ENCODE measurements at regions not wholly inside any gene's neighbourhood (a gene's known extent, or its start where the extent isn't known, plus 50 kb on each side); places are given as distances from the start of the nearest gene placed in this dataset.

DNA sequence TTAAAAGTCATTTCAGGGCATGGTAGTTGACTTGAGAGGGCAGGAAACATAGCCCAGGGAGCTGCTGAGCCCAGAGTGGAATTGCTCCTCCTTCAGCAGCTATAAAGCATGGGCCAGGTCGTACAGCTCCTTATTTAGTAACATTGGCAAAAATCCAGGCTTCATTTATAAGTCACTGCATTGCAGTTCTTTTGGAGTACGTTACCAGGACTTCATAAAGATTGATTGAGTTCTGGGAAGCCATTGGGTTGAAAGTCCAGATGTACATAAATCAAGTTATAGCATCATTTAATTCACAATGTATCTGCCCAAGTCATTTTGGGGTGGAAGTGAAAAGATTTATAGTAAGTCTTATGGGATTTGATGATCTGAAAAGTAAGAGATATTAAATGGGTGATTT is 53.0 kb upstream of the ANKEF1 start:
- H3K27ac ChIP-seq = no peak overlapping the region
- TF ChIP-seq, protein P1, sequence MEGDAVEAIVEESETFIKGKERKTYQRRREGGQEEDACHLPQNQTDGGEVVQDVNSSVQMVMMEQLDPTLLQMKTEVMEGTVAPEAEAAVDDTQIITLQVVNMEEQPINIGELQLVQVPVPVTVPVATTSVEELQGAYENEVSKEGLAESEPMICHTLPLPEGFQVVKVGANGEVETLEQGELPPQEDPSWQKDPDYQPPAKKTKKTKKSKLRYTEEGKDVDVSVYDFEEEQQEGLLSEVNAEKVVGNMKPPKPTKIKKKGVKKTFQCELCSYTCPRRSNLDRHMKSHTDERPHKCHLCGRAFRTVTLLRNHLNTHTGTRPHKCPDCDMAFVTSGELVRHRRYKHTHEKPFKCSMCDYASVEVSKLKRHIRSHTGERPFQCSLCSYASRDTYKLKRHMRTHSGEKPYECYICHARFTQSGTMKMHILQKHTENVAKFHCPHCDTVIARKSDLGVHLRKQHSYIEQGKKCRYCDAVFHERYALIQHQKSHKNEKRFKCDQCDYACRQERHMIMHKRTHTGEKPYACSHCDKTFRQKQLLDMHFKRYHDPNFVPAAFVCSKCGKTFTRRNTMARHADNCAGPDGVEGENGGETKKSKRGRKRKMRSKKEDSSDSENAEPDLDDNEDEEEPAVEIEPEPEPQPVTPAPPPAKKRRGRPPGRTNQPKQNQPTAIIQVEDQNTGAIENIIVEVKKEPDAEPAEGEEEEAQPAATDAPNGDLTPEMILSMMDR (conservative IDR thresholded peaks at IDR 0.05) = no peak
- no peak for TF ChIP-seq ZFX (IDR thresholded peaks at IDR 0.05)

DNA sequence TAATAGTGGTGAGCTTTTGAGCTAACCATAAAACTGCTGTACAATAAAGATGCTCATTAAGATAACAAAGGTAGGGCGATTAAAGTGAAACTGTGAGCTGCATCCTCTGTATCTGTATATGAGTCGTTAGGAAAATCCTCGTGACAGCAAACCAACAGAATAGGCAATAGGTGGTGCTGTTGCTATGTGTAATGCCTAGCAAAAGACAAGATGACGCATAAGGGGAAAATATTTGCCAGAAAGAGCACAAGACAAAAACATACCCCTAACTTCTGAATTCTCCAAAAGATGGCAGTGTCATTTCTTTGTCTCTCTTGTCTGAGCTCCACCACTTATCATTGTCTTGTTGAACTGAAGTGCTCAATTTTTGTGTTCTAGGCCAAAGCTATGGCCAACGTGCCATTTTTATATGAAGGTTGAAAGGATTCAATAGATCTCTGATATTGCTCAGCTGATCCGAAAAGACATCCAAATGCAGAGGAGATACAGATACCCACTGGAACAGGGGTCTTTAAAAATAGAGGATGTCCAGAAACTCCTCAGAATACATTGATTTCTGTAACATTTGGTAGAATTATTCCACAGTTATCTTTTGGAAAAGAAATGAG is 56.3 kb upstream of the ANKEF1 start:
- no peak overlapping the region for H3K27ac ChIP-seq
- no peak for TF ChIP-seq ZFX (IDR thresholded peaks at IDR 0.05)
- TF ChIP-seq, protein P1 (conservative IDR thresholded peaks at IDR 0.05) = peak; percentile 82

DNA sequence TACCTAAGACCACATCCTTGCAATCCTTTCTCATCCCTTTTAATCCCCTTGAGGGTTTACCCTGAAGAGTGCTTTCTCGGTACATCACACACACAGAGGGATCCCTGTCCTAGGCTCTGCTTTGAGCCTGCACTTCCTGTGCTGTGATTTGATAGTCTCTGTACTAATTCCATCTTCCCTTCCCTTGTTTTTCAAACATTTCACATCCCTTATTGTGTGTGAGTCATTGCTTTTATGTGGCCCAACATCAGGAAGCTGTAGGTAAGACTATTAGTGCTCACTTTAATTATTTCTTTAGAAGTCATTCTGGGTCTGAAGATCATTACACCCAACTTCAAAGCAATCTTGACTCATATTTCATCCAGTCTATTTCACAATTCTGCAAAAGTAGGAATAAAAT is 57.2 kb upstream of the ANKEF1 start:
- H3K27ac ChIP-seq = no peak overlapping the region
- TF ChIP-seq ZFX (IDR thresholded peaks at IDR 0.05) = no peak
- TF ChIP-seq, protein P1 (conservative IDR thresholded peaks at IDR 0.05) = no peak

DNA sequence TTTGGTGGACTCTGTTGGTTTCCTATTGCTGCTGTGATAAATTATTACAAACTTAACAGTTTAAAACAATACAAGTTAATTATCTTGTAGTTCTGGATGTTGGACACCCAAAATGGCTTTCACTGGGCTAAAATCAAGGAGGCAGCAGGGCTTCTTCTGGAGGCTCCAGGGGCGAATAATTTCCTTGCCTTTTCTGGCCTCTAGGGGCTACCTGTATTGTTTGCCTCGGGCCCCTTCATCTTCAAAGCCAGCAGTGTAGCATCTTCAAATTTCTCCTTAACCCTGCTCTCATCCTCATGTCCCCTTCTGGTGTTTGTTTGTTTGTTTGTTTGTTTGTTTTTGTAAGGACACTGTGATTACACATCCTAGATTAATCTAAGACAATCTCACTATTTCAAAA is 60.5 kb upstream of the ANKEF1 start:
- no peak overlapping the region for H3K27ac ChIP-seq
- no peak for TF ChIP-seq ZFX (IDR thresholded peaks at IDR 0.05)
- TF ChIP-seq, protein P1 (conservative IDR thresholded peaks at IDR 0.05) = peak; percentile 24; the same call in 1 of the 2 replicates

DNA sequence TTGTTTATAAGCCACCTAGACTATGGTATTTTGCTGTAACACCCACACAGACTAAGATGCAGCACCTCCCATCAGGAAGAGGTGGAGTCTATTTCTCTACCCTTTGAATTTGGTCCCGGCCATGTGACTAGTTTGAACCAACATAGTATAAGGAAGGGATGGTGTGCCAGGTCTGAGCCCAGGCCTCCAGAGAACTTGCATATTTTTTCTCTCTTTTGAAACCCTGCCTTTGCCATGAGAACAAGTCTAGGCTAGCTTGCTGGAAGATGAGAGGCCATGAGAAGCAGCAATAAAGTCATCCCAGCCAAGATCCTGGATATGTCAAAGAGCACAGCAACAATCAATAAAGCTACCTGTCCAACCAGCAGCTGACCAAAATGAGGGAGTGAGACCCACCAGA is 63.0 kb upstream of the ANKEF1 start:
- no peak overlapping the region for H3K27ac ChIP-seq
- TF ChIP-seq, protein P1 (conservative IDR thresholded peaks at IDR 0.05) = no peak
- TF ChIP-seq ZFX (IDR thresholded peaks at IDR 0.05) = no peak

DNA sequence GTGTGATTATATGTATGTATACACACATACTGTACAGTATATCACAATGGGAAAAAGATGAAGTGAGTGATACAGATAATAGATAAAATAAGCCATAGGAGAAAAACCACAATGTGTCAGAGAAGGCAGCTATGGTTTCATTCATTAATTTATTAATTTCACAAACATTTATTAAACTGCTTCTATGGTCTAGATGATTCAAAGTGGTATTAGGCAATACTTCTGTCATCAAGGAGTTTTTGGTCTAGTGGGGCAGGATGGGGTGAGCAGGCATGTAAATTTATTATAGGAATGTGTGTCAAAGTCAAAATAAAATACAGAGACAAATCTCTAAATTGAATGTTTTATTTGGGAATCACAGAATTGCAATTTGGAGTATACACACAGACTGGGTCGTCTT is 65.2 kb upstream of the ANKEF1 start:
- TF ChIP-seq, protein P1 (conservative IDR thresholded peaks at IDR 0.05) = no peak
- TF ChIP-seq ZFX (IDR thresholded peaks at IDR 0.05) = no peak
- H3K27ac ChIP-seq = no peak overlapping the region

DNA sequence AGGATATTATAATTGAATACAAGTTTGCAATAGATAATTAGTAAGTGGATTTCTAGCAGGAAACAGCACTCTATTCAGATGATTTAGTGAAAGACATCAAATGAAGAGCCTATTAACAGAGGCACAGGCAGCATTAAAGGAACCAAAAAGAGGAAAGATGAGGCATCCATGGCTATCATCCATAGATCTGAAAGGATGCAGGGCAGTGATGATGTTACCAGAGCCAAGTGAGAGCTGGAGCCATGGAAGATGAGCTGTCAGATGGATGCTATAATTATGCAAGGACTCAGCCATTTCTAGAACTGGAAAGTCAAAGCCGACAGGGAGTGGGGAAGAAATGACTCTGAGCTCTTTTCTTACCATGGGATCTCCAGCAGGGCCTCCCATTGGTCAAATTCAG is 66.8 kb upstream of the ANKEF1 start:
- no peak overlapping the region for H3K27ac ChIP-seq
- TF ChIP-seq, protein P1 (conservative IDR thresholded peaks at IDR 0.05) = no peak
- no peak for TF ChIP-seq ZFX (IDR thresholded peaks at IDR 0.05)
